ENCODE measurements at regions not wholly inside any gene's neighbourhood (a gene's known extent, or its start where the extent isn't known, plus 50 kb on each side); places are given as distances from the start of the nearest gene placed in this dataset.
A peak's percentile ranks its signal among the peaks of the same experiment; 100 is the strongest.

DNA sequence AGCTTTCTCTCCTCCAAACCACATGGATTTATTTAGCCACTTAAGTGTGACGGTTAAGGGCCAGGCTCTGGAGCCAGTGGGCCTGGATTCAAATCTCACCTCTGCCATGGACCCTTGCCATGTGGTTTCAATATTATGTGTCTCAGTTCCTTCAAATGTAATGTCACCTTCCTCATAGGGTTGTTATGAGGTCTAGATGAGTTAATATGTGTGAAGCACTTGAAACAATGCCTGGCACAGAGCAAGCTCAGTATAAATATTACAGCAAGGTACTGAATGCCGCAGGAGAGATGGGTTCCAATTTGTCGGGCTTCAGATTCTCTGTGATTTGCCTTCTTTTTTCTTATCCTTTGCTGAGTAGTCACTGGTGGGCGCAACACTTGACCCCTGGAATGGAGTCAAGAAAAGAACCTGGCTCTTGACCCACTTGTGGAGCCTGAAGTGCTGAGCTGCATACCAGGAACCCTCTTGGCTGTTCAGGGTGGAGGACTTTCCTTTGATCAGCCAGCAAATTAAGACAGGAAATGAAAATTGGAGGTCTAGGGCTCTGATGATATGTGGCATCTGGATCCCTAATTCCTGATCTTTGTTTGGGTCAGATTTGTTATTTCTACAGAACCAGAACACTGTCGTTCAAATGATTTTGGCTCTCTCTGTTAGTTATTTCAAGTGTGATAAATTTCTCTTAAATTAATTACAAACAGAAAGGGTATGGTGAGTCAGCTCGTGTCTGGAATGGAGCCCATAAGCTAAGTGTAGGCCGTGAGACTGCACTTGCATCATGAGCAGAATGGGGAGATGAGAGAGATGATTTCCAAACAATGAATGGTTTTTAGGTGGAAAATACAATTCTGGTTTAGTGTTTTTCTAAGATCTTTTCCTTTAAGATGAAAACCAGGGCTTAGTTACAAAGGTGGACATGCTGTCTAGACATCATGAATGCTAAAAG is 293.0 kb downstream of the KCNS3 start:
- DNase-seq = no peak

DNA sequence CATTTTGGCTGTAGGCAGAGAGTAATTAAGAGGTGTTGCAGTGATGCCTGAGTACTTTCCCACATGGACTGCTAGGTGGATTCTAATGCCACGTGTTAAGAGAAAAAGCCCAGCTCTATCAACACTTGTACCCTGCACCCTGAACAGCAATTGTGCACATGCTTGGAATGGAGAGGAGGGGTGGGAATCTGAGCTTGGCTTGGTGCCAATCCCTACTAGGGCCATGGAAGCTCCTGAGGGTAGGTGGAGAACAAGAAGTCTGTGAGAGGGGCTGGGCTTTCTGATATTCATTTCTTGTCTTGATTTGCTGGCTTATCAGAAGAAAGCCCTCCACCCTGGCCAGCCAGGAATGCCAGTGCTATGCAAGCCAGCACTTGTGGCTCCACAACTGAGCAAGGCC is 292.2 kb downstream of the KCNS3 start:
- no peak for DNase-seq

DNA sequence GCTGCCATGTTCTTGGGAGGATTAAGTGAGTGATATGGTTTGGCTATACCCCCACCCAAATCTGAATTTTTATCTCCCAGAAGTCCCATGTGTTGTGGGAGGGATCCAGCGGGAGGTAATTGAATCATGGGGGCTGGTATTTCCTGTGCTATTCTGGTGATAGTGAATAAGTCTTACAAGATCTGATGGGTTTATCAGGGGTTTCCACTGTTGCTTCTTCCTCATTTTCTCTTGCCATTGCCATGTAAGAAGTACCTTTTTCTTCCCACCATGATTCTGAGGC is 291.4 kb downstream of the KCNS3 start:
- no peak for DNase-seq

DNA sequence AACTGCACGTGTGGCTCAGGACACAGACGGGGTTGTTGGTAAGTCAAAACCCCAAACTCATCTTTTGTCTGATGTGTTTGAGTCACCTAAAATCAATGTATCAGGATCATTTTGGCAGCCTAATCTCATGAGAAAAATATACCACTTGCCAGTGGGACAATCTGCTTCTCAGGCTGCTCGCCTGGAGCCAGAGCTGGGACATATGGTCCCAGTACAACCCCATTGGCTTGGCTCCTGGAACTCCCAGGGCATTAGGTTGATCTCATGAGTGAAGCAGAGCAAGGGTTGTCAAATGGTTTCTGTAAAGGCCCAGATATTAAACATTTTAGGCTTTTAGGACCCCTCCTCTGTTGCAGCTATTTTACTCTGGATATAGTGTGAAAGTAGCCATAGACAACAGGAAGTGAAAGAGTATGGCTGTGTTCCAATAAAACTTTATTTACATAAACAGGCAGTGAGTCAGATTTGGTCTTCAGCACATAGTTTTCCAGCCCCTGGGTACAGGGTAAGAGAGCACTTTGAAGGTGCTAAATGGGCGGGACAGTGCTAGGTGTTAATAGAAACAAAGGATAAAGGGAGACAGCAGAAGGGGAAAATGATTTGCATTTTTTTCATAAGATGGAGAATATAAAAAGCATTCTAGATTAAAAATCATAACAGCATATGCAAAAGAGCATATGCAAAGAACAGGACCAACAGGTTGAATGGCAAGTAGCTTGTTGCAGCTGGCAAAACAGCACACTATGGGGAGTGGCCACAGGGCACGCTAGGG is 290.8 kb downstream of the KCNS3 start:
- DNase-seq = no peak

DNA sequence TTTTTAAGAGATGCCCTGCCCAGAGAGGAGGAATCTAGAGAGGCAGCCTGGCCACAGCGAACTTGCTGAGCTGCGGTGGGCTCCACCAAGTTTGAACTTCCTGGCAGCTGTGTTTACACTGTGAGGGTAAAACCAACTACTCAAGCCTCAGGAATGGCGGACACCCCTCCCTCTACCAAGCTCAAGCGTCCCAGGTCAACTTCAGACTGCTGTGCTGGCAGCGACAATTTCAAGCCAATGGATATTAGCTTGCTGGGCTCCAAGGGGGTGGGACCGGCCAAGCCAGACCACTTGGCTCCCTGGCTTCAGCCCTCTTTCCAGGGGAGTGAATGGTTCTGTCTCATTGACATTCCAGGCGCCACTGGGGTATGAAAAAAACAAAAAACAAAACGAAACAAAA is 289.4 kb downstream of the KCNS3 start:
- peak; percentile 58 for DNase-seq

DNA sequence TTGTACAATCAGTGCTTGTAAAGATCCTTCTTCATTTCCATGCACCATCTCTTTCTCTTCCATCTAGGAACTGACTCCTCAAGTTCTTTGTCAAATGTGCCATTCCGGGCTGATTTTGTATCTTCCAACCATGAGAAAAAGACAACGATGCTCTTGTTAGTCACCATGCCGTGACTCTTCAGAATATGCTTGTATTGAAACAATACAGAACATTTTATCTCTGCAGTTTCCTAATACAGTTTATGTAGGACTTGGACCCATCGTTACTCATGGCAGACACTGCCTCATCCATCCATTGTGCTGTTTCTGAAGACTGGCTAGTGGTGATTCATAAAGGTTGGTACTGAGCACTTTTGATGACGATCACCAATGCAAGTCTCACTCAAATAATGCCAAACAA is 283.2 kb downstream of the KCNS3 start:
- no peak for DNase-seq

DNA sequence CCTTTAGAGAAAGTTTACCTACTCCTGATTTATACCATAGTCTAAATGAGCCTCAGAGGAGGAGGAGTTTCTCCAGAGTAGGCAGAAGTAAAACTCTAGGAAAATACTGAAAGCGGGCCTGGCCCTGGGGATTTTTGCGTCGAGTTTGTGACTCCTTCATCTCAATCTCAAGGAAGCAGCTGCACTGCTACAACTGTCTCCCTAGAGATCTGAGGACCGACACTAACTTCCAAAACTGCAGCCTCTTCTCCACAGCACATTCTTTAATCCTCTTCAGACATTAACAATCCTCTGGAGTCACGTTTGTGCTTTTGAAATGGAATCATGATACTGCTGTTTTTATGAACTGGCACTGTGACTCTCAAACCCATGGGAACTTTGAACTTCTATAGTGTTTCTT is 281.4 kb downstream of the KCNS3 start:
- no peak for DNase-seq

DNA sequence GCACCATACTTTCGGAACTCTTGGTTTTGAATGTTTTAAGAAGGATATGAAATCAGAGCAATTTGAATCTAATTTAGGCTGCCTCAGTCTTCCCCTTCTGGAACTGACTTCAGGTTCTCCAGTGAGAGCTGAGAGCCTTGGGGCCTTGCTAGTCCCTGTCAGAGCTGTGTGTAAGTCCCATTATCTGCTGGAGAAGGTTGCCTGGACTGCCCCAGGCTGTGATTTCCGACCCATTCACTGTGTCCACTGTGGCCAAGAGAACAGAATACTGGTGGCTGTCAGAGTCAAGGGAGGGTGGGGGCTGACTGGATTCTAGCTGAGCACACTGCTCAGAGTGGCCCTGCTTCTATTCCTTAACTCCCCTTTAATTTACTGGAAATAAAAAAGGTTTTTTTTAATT is 278.0 kb downstream of the KCNS3 start:
- no peak for DNase-seq

DNA sequence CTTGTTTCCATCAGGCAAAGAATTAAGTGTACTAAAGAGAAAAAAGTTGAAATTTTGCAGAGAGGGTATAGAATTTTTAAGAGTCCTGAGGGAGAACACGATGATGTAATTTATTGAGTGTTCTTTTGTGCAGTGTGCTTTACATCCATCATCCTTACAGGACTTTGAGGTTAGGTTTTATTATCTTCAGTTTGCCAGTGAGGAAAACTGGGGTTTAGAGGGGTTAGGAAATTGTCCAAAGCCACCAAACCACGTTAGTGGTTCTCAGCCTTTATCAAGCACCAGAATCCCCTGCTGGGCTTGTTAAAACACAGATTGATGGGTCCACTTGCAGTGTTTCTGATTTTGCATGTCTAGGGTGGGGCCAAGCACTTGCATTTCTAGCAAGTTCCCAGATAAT is 277.5 kb downstream of the KCNS3 start:
- DNase-seq = no peak

DNA sequence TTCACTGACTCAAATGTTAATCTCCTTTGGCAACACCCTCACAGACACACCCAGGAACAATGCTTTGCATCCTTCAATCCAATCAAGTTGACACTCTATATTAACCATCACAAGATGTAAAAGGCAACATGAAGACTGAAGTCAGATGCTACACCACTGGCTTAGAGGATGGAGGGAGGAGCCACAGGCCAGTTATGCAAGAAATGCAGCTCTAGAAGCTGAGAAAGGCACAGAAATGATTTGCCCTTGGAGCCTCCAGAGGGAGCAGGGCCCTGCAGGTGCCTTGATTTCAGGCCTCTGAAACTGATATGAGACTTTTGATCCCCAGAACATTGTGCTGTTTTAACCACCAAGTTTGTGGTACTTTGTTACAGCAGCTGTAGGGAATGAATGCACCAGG is 276.3 kb downstream of the KCNS3 start:
- no peak for DNase-seq

DNA sequence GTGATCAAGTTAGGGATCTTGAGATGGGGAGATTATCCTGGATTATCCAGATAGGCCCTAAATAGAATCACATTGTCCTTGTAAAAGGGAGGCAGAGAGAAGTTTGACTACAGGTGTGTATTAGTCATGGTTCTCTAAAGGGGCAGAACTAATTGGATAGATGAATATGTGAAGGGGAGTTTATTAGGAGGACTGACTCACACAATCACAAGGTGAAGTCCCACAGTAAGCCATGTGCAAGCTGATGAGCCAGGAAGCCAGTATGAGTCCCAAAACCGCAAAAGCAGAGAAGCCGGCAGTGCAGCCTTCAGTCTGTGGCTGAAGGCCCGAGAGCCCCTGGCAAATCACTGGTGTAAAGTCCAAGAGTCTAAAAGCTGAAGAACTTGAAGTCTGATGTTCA is 275.8 kb downstream of the KCNS3 start:
- DNase-seq = no peak

DNA sequence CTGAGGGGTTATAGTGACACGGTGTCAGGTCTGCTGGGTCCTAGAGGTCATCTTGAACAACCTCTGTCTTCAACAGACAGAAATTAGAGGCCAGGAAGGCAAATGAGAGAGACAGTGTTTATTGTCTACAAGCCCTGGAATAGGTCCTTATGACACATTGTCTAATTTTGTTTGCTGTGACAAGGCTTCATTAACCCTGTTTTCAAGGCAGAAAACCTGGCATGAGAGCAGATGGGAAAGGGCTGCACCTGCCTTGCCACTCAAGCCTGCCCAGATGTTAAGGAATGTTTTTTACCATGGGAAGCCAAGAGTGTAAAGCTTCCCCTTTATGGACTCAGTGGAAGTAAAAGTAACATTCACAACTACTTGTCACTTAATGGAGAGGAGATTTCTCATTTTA is 275.3 kb downstream of the KCNS3 start:
- DNase-seq = no peak

DNA sequence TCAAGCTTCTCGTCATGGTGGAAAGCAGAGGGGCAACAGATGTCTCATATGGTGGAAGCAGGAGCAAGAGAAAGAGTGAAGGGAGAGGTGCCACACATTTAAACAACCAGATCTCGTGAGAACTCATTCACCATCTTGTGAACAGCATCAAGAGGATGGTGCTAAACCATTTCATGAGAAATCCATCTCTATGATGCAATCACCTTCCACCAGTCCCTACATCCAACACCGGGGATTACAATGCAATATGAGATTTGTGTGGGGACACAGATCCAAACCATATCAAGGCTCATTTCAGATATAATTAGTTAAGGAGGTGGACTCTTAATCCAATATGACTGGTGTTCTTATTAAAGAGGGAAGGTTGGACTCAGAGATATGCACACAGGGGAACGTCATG is 272.8 kb downstream of the KCNS3 start:
- DNase-seq = no peak

DNA sequence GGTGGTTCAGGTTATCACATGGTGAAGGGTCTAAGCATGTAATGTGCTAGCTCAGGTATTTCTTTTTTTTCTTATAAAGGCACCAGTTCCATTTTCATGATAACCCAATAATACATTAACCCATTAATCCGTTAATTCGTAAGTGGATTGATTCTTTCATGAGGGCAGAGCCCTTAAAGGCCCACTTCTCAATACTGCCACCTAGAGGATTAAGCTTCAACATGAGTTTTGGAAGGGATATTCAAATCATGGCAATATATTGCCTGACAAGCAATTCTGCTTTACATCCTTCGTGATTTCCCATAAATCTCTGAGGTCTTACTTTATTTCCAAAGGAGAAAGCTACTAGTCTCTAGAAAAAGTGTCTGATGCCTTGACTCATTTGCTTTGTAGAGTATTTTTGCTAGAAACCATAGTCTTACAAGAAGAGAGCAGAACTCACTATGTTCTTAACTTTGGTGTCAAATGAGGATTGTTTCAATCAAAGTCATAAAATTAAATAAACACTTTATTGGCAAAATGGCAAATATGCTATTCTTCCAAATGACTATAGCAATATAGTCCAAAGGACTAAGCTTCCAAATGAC is 271.3 kb downstream of the KCNS3 start:
- peak; percentile 65 for DNase-seq

DNA sequence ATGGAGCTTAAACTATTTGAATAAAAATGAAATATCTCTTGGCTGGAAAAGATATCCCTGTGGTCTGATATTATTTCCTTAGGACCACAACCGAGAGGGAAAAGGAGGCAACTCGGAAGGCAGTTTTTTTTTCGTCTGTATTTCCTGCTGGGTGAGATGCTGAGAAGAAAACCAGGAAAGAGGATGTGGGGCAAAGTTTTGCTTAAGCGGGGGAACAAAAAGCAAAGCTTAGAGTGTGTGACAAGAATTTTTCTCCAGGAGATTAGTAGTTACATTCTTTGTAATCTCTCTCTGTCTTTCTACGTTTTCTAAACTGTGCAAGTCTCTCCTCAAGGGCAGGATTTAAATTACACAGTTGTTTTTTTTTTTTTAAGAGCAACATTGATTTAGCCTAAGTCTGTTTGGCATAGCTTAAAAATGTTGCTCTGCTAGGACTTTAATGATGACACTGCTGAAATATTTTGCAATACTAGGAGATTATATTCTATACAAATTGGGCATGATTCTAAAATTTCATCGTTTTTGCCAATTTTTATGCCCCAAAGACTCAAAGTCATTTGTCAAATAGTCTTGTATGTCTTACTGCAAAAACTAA is 258.5 kb downstream of the KCNS3 start:
- DNase-seq = no peak

DNA sequence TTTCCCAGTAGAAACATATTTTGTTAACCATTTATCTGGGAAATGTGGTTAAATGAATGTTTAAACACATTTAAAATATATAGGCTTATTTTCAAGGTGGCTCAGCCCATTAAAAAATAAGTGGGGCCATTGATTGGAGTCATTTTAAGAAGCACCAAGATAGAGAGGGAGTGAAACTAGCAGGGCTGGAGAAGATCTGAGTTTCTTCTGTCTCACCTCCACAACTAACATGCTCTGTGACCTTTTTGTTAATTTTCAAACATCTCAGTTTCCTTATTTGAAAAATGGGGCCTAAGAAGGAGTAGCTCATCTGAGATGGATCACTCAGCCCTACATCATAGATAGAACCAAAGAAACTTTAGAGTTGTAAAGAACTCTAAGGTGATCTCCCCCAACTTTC is 254.8 kb downstream of the KCNS3 start:
- no peak for DNase-seq

DNA sequence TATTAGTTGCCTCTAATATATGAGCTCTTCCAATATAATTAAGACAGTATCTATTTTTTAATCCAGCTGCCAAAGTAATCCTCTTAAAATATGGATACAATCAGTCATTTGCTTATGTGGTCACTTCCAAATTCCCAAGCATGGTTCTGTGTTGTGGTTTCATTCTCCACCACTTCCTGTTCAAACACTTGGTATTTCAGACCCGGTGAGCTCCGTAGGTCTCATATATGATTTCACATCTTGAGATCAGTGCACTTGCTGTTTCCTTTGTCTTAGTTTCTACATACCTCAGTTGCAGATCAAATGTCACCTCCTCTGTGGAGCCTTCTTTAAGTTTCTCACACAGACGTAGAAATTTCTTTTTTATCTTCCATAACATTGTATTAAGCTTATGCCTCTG is 254.2 kb downstream of the KCNS3 start:
- no peak for DNase-seq

DNA sequence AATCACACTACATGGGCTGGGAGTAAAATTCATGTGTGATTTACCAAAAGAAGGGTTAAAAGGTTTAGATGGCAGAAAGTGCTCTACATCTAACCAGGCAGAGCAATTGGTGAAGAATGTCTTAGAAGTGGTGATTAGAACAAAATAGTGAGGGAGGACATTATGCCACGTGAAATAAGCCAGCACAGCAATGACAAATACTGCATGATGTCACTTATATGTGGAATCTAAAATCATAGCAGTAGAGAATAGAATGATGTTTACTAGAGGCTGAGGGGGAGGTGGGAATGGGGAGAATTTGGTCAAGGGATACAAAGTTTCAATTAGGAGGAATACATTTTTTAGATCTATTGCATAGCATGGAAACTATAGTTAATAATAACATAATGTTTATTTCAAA is 253.3 kb downstream of the KCNS3 start:
- no peak for DNase-seq

DNA sequence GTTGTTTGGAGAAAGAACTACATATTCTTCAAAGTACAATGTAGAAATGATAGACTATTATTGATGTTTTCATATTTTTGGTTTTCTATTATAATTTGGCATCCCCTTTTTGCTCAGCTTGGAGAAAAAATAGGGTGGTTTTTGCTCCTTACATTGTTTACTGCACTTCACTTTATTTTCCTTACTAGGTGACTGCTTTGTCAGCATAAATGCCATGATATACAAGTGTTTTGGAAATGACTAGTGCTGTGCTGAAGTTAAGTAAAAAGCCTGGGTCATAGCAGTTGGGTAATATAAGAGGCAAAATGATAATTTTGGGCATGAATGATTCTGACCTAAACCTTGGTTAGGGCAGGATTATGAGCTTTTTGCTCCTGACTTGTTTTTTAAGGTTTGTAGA is 250.9 kb downstream of the KCNS3 start:
- DNase-seq = no peak

DNA sequence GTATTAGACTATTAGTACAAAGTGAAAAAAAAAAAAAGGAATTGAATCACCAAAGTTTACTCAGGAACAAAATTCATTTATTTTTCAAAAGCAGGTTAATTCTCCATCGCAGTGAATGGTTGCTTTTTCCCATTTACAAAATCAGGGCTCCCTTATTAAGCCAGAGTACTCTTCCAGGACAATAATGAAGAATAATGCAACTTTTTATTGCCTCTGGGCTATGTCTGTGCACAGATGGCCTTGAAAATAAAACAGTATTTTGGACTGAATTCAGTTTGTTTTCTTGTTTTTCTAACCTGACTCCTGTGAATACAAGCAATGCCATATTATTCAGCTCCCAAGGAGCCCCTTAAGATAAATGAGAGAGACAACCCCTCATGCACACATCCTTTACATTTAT is 246.8 kb downstream of the KCNS3 start:
- no peak for DNase-seq

DNA sequence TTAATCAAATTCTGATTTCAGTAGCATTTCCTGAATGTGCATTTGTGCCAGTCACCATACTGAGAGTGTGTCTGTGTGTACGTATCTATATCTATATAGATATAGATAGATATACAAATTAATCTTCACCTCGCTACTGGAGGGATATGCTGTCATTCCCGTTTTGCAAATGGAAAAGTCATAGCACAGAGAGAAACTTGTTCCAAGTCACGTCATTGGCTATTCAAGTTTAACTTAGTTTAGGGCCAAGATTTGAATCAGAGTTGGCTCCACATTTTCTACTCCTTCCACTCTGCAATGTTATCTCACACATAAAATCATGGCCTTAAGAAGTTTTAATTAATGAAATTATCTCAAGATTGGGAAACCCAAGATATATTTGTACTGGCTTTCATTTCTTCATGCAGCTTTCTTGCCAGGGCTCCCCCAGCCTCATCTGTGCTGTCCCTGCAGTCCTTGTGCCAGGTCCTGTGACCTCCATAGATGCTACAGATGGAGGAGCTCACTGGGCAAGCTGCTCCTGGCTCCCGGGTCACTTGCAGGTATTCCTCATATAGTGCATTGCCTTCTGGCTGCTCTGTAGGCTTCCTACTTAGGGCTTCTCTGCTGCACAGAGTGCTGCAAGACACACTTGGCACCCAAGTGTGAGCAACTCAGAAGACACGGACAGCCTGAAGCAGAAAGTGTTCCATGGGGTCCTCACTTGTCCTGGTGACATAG is 245.8 kb downstream of the KCNS3 start:
- no peak for DNase-seq

DNA sequence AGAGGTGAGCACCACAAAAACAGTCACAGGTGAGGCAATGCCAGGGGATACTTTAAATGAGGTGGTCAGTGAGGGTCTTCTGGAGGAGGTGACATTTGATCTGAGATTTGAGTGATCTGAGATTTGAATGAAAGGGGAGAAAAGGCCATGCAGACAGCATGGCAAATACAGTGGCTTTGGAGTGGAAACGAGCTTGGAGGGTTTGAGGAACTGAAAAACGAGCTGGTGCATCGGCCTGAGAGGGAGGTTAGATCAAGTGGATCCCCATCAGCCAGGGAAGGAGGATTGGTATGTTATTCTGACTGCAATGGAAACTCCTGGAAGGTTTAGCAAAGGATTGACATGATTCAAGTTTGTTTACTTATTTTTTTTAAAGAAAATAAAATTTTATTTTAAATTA is 245.1 kb downstream of the KCNS3 start:
- no peak for DNase-seq

DNA sequence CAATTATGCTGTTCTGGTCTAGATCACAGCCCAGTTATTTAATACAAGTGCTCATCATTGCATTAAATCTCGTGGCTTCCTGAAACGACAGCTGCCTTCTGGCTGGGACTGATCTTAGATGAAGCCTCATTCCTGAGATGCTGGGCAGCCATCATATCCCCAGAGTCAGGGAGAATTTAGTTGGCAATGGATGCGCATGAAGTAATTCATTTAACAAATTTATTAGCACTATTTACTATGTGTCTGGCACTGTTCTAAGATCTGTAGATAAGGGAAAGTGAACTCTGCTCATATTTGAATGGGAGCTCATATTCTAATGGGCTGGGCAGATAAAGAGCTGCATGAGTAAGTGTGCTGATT is 244.7 kb downstream of the KCNS3 start:
- no peak for DNase-seq

All from NCI-H510A treated with DMSO at 0.1 percent for 48 hours (cell line).